ENCODE measurements at regions not wholly inside any gene's neighbourhood (a gene's known extent, or its start where the extent isn't known, plus 50 kb on each side); places are given as distances from the start of the nearest gene placed in this dataset.

DNA sequence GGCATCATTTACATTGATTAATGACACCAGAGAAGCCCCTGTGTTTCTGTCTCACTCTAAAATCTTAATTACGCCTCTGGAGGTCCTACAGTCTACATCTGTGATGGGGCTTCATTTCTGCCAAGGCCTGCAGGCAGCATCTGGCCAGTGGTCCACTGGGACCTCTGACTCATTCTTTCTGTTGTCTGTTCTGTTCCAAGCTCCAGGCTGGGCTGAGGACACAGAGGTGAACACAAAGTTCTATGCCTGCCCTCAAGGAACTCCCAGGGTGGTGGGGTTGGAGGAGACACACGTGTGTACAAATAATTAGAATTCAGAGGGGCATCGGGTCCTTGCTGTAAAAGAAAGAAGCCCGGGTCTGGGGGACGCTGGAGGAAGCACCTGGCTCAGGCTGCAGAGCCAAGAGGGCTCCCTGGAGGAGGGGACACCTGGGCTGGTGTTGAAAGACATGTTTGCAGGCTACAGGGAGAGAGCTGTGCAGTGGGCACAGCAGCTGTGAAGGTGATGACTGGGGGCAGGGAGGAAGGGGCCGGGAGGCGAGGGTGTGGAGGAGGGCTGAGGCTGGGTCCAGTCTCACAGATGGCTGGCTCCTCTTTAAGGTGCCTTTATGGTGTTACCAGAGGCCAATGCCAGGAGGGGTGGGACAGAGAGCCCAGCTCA is 103.3 kb upstream of the PRR23E start:
- H3K79me1 ChIP-seq (ENCODE audit: low read length), result no peaks in the 10 kb centered on the region
- no peaks in the 10 kb centered on the region for H3K9me3 ChIP-seq (ENCODE audit: insufficient read depth, low read depth, low read length)
- no peak for DNase-seq
- H4K12ac ChIP-seq (ENCODE audit: low read depth, low read length), result no peak overlapping the region
- no CpG with 5 or more reads among the region's 7 CpGs for WGBS (ENCODE audit: extremely low coverage, insufficient coverage, insufficient read length)
- H3K36me3 ChIP-seq (ENCODE audit: control insufficient read depth in 1 of 2, insufficient read depth in 2 of 2, low read length in 2 of 2), result no peaks in the 10 kb centered on the region
- H3K4me2 ChIP-seq (ENCODE audit: low read length), result no peak overlapping the region
- H3K4ac ChIP-seq (ENCODE audit: low read depth, low read length), result no peak overlapping the region
- no peaks in the 10 kb centered on the region for H3K27me3 ChIP-seq (ENCODE audit: insufficient read depth, low read length)
- no peak overlapping the region for H3K4me3 ChIP-seq (ENCODE audit: low read depth, low read length)
- no peak overlapping the region for H3K9ac ChIP-seq (ENCODE audit: low read length)
- H3K14ac ChIP-seq (ENCODE audit: low read length), result no peak overlapping the region
- peaks cover 5 to 6% of the 10 kb centered on the region in 2 experiments for H3K4me1 ChIP-seq (ENCODE audit: control insufficient read depth in 1 of 2, insufficient read depth in 2 of 2, low read length in 2 of 2)
- H3K27ac ChIP-seq (ENCODE audit: low read depth, low read length), result no peak overlapping the region
- H2BK120ac ChIP-seq (ENCODE audit: insufficient read depth, low read length, poor library complexity), result no peak overlapping the region
- no peak overlapping the region for H2AFZ ChIP-seq (ENCODE audit: insufficient read depth, low read length, poor library complexity)
- peaks cover 2% of the 10 kb centered on the region for H3K79me2 ChIP-seq (ENCODE audit: control insufficient read depth, insufficient read depth, low read length, poor library complexity)
- H2AK5ac ChIP-seq (ENCODE audit: low read length), result no peak overlapping the region
- H4K8ac ChIP-seq (ENCODE audit: low read depth, low read length), result no peak overlapping the region
- no peak overlapping the region for H3K23ac ChIP-seq (ENCODE audit: low read length)
- no peak overlapping the region for H2BK5ac ChIP-seq (ENCODE audit: low read depth, low read length, poor library complexity)
- no peak overlapping the region for H3K18ac ChIP-seq (ENCODE audit: low read length)
- H4K91ac ChIP-seq (ENCODE audit: low read depth, low read length), result no peak overlapping the region
- no peak overlapping the region for H2BK12ac ChIP-seq (ENCODE audit: low read length)

DNA sequence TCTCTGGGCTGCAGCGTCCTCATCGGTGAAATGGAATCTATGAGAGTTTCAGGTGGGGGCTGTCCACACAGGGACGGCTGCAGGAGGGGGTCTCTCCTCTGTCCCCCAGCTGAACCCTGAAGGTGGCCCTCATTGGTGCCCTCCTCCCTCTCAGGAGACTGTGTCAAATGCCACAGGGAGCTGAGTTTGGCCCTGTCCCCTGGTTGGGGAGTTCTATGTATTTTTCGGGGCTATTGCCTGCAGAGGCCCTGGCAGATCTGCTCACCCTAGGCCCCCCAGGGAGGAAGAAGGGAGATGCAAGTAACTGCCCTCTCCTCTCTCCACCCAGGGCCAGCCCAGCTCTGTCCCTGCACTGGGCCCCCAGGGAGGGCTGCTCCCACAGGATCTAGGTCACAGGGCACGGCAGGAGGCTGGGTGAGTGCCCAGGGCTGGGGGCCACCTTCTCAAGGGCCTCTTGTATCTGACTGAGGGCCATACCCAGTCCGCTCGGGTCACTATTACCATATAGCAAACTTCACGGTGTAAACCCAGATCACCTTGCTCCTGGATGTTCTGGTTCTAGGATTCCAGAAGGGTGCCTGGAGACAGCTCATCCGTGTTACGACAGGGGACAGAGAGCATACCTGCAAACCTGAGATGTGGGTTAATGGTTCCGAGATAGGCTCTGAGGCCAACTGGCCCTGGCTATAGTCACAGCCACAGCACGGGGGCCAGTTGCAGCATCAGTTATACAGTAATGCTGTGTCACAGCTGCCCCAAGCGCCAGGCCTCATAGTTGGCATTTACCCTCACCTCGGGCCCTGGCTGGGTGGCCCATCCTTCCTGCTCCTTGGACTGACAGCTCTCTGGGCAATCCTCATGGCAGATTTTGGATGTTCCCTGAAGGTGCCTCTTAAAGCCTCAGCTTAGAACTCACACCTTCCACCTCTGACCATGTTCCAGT is 102.4 kb upstream of the PRR23E start:
- H3K79me2 ChIP-seq (ENCODE audit: control insufficient read depth, insufficient read depth, low read length, poor library complexity), result peaks cover 2% of the 10 kb centered on the region
- H2BK5ac ChIP-seq (ENCODE audit: low read depth, low read length, poor library complexity), result no peak overlapping the region
- no peak overlapping the region for H2AFZ ChIP-seq (ENCODE audit: insufficient read depth, low read length, poor library complexity)
- no peaks in the 10 kb centered on the region for H3K79me1 ChIP-seq (ENCODE audit: low read length)
- H4K8ac ChIP-seq (ENCODE audit: low read depth, low read length), result no peak overlapping the region
- H3K4me2 ChIP-seq (ENCODE audit: low read length), result no peak overlapping the region
- H3K9me3 ChIP-seq (ENCODE audit: insufficient read depth, low read depth, low read length), result no peaks in the 10 kb centered on the region
- H3K4me1 ChIP-seq (ENCODE audit: control insufficient read depth in 1 of 2, insufficient read depth in 2 of 2, low read length in 2 of 2), result peaks cover 5 to 6% of the 10 kb centered on the region in 2 experiments
- H3K27me3 ChIP-seq (ENCODE audit: insufficient read depth, low read length), result no peaks in the 10 kb centered on the region
- H2BK12ac ChIP-seq (ENCODE audit: low read length), result no peak overlapping the region
- DNase-seq, result no peak
- no peak overlapping the region for H4K91ac ChIP-seq (ENCODE audit: low read depth, low read length)
- H3K23ac ChIP-seq (ENCODE audit: low read length), result no peak overlapping the region
- H2BK120ac ChIP-seq (ENCODE audit: insufficient read depth, low read length, poor library complexity), result no peak overlapping the region
- WGBS (ENCODE audit: extremely low coverage, insufficient coverage, insufficient read length), result no CpG with 5 or more reads among the region's 14 CpGs
- no peak overlapping the region for H3K27ac ChIP-seq (ENCODE audit: low read depth, low read length)
- H3K18ac ChIP-seq (ENCODE audit: low read length), result no peak overlapping the region
- H3K9ac ChIP-seq (ENCODE audit: low read length), result no peak overlapping the region
- no peak overlapping the region for H2AK5ac ChIP-seq (ENCODE audit: low read length)
- no peak overlapping the region for H4K12ac ChIP-seq (ENCODE audit: low read depth, low read length)
- no peaks in the 10 kb centered on the region for H3K36me3 ChIP-seq (ENCODE audit: control insufficient read depth in 1 of 2, insufficient read depth in 2 of 2, low read length in 2 of 2)
- H3K4me3 ChIP-seq (ENCODE audit: low read depth, low read length), result no peak overlapping the region
- no peak overlapping the region for H3K14ac ChIP-seq (ENCODE audit: low read length)
- H3K4ac ChIP-seq (ENCODE audit: low read depth, low read length), result no peak overlapping the region

DNA sequence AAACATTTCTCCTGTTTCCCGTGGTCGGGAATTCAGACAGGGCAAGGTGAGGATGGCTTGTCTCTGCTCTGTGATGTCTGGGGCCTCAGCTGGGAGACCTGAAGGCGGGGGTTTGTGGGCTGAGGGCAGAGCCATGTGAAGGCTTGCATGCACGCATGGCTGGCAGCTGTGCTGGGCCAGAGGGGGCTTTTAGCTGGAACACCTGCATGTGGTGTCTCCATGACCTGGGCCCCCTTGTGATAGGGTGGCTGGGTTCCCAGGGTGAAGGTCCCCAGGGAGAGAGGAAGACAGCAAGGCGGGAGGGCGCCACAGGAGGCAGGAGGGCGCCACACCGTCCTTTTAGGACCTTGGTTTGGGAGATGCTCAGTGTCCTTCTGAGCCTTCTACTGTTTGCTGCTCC is 101.6 kb upstream of the PRR23E start:
- Histone ChIP-seq H3K79me2 (ENCODE audit: control insufficient read depth, insufficient read depth, low read length, poor library complexity) (peaks cover 2% of the 10 kb centered on the region), H4K12ac (ENCODE audit: low read depth, low read length) (no peak overlapping the region), H3K9ac (ENCODE audit: low read length) (no peak overlapping the region), H3K14ac (ENCODE audit: low read length) (no peak overlapping the region), H3K36me3 (ENCODE audit: control insufficient read depth in 1 of 2, insufficient read depth in 2 of 2, low read length in 2 of 2) (no peaks in the 10 kb centered on the region), H3K9me3 (ENCODE audit: insufficient read depth, low read depth, low read length) (no peaks in the 10 kb centered on the region), H3K4ac (ENCODE audit: low read depth, low read length) (no peak overlapping the region), H3K4me2 (ENCODE audit: low read length) (no peak overlapping the region), H2AFZ (ENCODE audit: insufficient read depth, low read length, poor library complexity) (no peak overlapping the region), H4K91ac (ENCODE audit: low read depth, low read length) (no peak overlapping the region), H4K8ac (ENCODE audit: low read depth, low read length) (no peak overlapping the region), H3K18ac (ENCODE audit: low read length) (no peak overlapping the region), H3K4me1 (ENCODE audit: control insufficient read depth in 1 of 2, insufficient read depth in 2 of 2, low read length in 2 of 2) (peaks cover 5 to 6% of the 10 kb centered on the region in 2 experiments), H3K23ac (ENCODE audit: low read length) (no peak overlapping the region), H2BK12ac (ENCODE audit: low read length) (no peak overlapping the region), H3K79me1 (ENCODE audit: low read length) (no peaks in the 10 kb centered on the region), H3K27ac (ENCODE audit: low read depth, low read length) (no peak overlapping the region), H2AK5ac (ENCODE audit: low read length) (no peak overlapping the region), H3K4me3 (ENCODE audit: low read depth, low read length) (no peak overlapping the region), H3K27me3 (ENCODE audit: insufficient read depth, low read length) (no peaks in the 10 kb centered on the region), H2BK5ac (ENCODE audit: low read depth, low read length, poor library complexity) (no peak overlapping the region), H2BK120ac (ENCODE audit: insufficient read depth, low read length, poor library complexity) (no peak overlapping the region)
- no peak for DNase-seq
- WGBS (ENCODE audit: extremely low coverage, insufficient coverage, insufficient read length), result no CpG with 5 or more reads among the region's 8 CpGs

DNA sequence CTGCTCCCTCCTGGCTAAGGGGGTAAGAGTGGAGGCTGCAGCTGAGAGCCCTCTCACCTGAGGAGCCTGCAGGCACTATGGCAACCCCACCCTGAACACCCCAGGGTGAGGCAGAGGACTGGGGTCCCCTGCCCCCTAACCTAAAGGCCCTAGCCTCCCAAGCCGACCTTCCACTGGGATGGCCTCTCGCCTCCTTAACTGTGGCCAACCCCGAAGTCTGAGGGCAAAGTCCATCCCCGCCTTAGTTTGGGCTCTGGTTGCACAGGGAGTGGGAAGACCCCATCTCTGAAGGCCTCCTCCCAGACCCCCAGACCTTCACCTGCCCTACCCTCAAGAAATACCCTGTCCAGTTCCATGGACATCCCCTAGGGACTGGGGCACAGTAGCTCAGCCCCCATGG is 100.6 kb upstream of the PRR23E start:
- H4K91ac ChIP-seq (ENCODE audit: low read depth, low read length), result no peak overlapping the region
- H3K23ac ChIP-seq (ENCODE audit: low read length), result no peak overlapping the region
- no peaks in the 10 kb centered on the region for H3K27me3 ChIP-seq (ENCODE audit: insufficient read depth, low read length)
- H3K79me2 ChIP-seq (ENCODE audit: control insufficient read depth, insufficient read depth, low read length, poor library complexity), result peaks cover 2% of the 10 kb centered on the region
- H4K8ac ChIP-seq (ENCODE audit: low read depth, low read length), result no peak overlapping the region
- no peak overlapping the region for H3K18ac ChIP-seq (ENCODE audit: low read length)
- no peak overlapping the region for H2BK120ac ChIP-seq (ENCODE audit: insufficient read depth, low read length, poor library complexity)
- H3K36me3 ChIP-seq (ENCODE audit: control insufficient read depth in 1 of 2, insufficient read depth in 2 of 2, low read length in 2 of 2), result no peaks in the 10 kb centered on the region
- H3K4ac ChIP-seq (ENCODE audit: low read depth, low read length), result no peak overlapping the region
- WGBS (ENCODE audit: extremely low coverage, insufficient coverage, insufficient read length), result no CpG with 5 or more reads among the region's 4 CpGs
- H2AFZ ChIP-seq (ENCODE audit: insufficient read depth, low read length, poor library complexity), result no peak overlapping the region
- H3K27ac ChIP-seq (ENCODE audit: low read depth, low read length), result no peak overlapping the region
- no peak overlapping the region for H3K4me3 ChIP-seq (ENCODE audit: low read depth, low read length)
- no peak overlapping the region for H2BK12ac ChIP-seq (ENCODE audit: low read length)
- no peaks in the 10 kb centered on the region for H3K79me1 ChIP-seq (ENCODE audit: low read length)
- H2BK5ac ChIP-seq (ENCODE audit: low read depth, low read length, poor library complexity), result no peak overlapping the region
- H3K4me2 ChIP-seq (ENCODE audit: low read length), result no peak overlapping the region
- H3K14ac ChIP-seq (ENCODE audit: low read length), result no peak overlapping the region
- H3K9ac ChIP-seq (ENCODE audit: low read length), result no peak overlapping the region
- DNase-seq, result no peak
- H4K12ac ChIP-seq (ENCODE audit: low read depth, low read length), result no peak overlapping the region
- peaks cover 5 to 6% of the 10 kb centered on the region in 2 experiments for H3K4me1 ChIP-seq (ENCODE audit: control insufficient read depth in 1 of 2, insufficient read depth in 2 of 2, low read length in 2 of 2)
- no peak overlapping the region for H2AK5ac ChIP-seq (ENCODE audit: low read length)
- no peaks in the 10 kb centered on the region for H3K9me3 ChIP-seq (ENCODE audit: insufficient read depth, low read depth, low read length)
